AG04449 (cell line): ENCODE measurements at regions not wholly inside any gene's neighbourhood (a gene's known extent, or its start where the extent isn't known, plus 50 kb on each side); places are given as distances from the start of the nearest gene placed in this dataset.

Source experiments
- CTCF ChIA-PET: fragments of 350-600 bp; formaldehyde crosslinking; extraction: SDS; loops from one replicate; lab custom pipeline; 2021; ENCODE audit warnings: antibody characterized with exemption; lab: Yijun Ruan, JAX
- POLR2A ChIA-PET: fragments of 400-600, 350-600 bp; formaldehyde crosslinking; extraction: SDS; loops from one replicate; lab custom pipeline; 2020; ENCODE audit warnings: antibody characterized with exemption, inconsistent platforms; lab: Yijun Ruan, JAX
- DNase-seq: peaks from one replicate; pipeline ENCODE4 v3.0.0-alpha.2; 2010; ENCODE audit warnings: low read depth, low spot score
- H3K4me3 ChIP-seq: 2 replicates; pipeline ENCODE4 v1.5.1; 2011; ENCODE audit warnings: low read depth, mild to moderate bottlenecking, control low read depth, low read length
- TF ChIP-seq, protein P1 (sequence below): IDR thresholded peaks from one replicate; pipeline ENCODE4 v1.5.1; 2011; ENCODE audit warnings: mild to moderate bottlenecking, moderate library complexity, low read length, control low read depth, inconsistent platforms; ENCODE audit not compliant: insufficient read depth; ENCODE audit errors: missing control alignments

DNA sequence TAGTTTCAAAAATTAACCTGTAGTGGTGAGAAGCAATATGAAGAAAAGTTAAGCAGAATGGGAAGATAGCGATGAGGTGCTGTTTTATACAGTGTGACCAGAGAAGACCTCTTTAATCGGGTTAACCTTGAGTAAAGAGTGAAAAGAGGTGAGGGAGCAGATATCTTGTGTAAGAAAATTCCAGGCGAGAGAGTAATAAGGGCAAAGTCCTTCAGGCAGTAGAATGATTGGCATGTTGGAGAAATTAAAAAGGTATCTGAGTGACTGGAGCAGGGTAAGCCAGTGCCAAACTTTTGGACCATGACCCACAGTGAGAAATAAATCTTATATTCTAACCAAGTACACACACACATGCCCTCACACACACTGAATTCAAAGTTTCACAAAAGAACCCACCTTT lies 374.7 kb upstream of the LARGE1 start:
- DNase-seq = no peak
- ChIA-PET CTCF (no interaction called here), POLR2A (no interaction called here)
- no peak overlapping the region for H3K4me3 ChIP-seq
- TF ChIP-seq, protein P1, sequence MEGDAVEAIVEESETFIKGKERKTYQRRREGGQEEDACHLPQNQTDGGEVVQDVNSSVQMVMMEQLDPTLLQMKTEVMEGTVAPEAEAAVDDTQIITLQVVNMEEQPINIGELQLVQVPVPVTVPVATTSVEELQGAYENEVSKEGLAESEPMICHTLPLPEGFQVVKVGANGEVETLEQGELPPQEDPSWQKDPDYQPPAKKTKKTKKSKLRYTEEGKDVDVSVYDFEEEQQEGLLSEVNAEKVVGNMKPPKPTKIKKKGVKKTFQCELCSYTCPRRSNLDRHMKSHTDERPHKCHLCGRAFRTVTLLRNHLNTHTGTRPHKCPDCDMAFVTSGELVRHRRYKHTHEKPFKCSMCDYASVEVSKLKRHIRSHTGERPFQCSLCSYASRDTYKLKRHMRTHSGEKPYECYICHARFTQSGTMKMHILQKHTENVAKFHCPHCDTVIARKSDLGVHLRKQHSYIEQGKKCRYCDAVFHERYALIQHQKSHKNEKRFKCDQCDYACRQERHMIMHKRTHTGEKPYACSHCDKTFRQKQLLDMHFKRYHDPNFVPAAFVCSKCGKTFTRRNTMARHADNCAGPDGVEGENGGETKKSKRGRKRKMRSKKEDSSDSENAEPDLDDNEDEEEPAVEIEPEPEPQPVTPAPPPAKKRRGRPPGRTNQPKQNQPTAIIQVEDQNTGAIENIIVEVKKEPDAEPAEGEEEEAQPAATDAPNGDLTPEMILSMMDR = no peak

DNA sequence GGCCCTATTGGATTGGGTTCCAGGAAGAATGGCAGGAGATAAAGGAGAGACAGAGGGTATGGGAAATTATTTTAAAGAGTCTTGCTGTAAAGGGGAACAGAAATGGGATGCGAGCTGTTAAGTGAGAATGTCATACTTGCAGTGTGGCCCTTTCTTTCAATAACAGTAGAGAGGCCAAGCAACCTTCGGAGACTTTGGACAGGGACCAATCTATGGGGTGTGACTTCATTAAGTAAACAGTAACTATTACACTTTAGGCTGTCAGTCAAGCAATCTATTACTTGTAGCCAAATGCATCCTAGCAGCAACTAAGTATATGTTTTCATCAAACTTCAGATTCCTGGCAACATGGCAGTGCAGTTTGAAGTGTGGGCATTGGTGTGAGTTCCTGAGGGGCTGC lies 376.2 kb upstream of the LARGE1 start:
- no peak for DNase-seq
- ChIA-PET CTCF (no interaction called here), POLR2A (no interaction called here)
- no peak overlapping the region for H3K4me3 ChIP-seq
- TF ChIP-seq, protein P1 = no peak

GRCh38 chr22:34297536-34298120 lies 377.4 kb upstream of the LARGE1 start:
- ChIA-PET CTCF (no interaction called here), POLR2A (no interaction called here)
- DNase-seq = no peak
- TF ChIP-seq, protein P1 = no peak
- H3K4me3 ChIP-seq = no peak overlapping the region

- ChIA-PET POLR2A (no interaction called here), CTCF (no interaction called here)
- no peak for DNase-seq
- no peak overlapping the region for H3K4me3 ChIP-seq
- TF ChIP-seq, protein P1 = no peak
Measured at GRCh38 chr22:34299496-34299895, 379.2 kb upstream of the LARGE1 start.

- no peak for DNase-seq
- TF ChIP-seq, protein P1 = no peak
- ChIA-PET CTCF (no interaction called here), POLR2A (no interaction called here)
- no peak overlapping the region for H3K4me3 ChIP-seq
Measured at GRCh38 chr22:34301569-34301968, 381.3 kb upstream of the LARGE1 start.

DNA sequence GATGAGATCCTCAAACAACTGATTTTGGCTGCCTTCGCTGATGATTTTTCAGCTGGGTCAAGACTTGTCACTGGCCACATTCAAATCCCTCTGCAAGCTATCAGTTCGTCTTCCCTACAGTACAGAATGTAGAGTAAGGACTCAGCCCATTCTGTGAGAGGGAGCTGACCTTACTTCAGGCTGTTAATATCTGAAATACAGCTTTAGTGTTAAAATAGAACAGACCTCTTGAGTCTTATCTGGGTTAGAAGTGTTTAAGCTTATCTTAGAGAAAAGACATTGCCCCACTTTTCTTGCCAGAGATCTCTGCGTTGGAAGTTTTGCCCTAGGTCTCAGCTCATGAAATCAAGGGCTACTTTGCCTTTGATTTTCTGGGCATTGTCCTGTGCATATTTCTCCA lies 383.4 kb upstream of the LARGE1 start:
- no peak for DNase-seq
- TF ChIP-seq, protein P1 = no peak
- POLR2A ChIA-PET = no interaction called here
- CTCF ChIA-PET = no interaction called here
- H3K4me3 ChIP-seq = no peak overlapping the region
